CD1c-positive myeloid dendritic cell (primary cell): ENCODE measurements at regions not wholly inside any gene's neighbourhood (a gene's known extent, or its start where the extent isn't known, plus 50 kb on each side); places are given as distances from the start of the nearest gene placed in this dataset.

Experiments used
- DNase-seq: peaks from one replicate; pipeline ENCODE4 v3.0.0-alpha.2; 2016; ENCODE audit errors: extremely low spot score

DNA sequence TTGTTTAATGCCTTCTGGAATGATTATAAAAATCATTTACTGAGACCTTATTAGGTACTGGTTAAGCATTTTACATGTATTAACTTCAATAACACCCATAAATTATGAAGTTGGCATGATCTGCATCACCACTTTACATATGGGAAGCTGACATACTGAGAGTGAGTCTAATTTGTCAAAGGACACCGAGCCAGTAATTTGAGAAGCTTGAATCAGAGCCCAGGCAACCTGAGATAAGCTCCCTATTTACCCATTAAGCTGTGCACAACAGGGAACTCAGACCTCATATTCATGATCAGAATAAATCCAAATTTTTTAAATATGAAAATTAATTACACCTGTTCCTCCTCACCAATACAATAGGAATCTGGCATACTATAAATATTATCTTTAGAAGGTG lies 247.9 kb upstream of the EPHA5 start:
- DNase-seq, result no peak

DNA sequence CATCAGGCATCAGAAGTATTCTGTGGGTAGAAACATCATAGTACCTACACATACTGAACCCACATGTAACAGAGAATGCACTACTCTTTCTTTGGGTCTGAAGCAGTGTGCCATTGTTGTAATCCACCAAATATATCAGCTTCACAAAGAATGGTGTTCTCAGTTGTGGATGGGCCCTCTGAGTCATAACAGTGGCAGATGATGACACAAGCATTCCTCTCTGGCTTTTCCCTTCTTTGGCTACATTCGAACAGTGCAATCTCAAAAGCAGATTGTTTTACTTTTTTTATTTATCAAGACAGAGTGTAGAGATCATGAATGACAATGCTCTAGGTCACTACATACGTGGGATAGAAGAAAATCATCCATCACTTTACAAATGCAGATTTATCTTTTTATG lies 247.2 kb upstream of the EPHA5 start:
- no peak for DNase-seq

DNA sequence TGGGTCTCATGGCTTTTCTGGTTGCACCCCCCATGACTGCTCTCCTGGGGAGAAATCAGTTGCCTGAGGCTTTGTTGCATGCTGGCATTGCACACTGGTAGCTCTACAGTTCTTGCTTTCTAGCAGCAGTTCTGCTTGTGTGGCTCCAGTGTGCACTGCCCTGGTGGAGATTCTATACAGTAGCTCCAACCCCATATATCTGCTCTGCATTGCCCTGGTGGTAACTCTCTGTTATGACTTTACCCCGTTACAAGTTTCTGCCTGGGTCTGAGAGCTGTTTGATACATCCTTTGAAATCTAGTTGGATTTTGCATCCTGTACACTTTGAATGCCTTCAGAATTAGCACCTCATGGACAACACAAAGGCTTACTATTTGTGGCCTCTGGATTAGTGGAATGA lies 241.4 kb upstream of the EPHA5 start:
- DNase-seq, result no peak

GRCh38 chr4:65893957-65894755 lies 223.9 kb upstream of the EPHA5 start:
- DNase-seq, result no peak

DNA sequence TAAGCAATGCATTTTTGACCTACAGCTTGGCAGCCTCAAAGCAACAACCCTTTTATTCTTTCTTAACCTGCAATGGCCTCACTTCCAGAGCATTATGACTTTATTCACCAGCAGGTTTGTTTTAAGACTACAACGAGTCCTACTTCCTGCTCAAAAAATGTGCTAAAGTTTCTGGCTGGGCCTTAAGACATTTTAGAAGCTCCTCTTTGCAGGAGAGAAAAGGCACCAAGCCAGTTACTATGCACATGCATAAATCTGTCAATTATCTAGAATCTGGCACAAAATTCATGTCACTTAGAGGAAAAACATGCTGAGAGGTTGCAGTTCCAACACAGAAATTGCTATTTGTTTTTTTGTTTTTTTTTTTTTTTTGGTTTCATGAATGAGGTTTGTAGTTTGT lies 223.0 kb upstream of the EPHA5 start:
- DNase-seq, result no peak

GRCh38 chr4:65880594-65880993 lies 210.3 kb upstream of the EPHA5 start:
- no peak for DNase-seq

DNA sequence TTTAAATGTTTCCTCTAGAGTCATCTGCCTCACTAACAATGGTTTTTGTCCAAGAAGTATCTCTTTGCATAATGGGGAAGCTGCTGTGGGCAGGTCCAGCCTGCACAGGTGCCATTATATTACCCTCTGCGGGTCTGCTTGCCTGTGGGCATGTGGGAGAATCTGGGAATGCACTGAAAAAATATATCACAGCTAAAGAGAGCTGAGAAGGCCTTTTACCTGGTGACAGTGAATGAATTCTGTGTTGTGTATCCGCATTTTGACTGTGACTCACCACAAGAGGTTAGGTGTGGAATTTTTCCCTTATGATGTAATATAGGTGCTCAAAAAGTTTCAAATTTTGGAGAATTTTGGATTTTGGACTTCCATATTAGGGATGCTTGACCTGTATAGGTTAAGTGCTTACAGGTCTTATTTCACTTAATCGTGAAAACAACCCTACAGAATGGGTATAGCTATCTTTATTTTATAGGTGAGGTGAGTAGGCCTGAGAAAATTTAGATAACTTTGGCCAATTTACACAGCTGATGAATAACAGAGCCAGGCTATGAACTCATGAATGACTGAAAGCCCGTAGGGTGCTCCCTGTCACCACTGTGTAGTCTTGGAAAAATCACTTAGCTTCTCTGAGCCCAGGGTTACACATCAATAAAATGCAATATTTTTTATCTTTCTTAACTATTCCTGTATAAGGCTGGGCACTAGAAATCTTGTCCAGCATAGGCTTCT lies 198.0 kb upstream of the EPHA5 start:
- no peak for DNase-seq

GRCh38 chr4:65865489-65865888 lies 195.2 kb upstream of the EPHA5 start:
- DNase-seq, result no peak

- no peak for DNase-seq
Observed at GRCh38 chr4:65861993-65862392, 191.7 kb upstream of the EPHA5 start.

GRCh38 chr4:65845199-65845773 lies 175.0 kb upstream of the EPHA5 start:
- DNase-seq, result no peak

- no peak for DNase-seq
Observed at GRCh38 chr4:65839164-65839931, 169.1 kb upstream of the EPHA5 start.

DNA sequence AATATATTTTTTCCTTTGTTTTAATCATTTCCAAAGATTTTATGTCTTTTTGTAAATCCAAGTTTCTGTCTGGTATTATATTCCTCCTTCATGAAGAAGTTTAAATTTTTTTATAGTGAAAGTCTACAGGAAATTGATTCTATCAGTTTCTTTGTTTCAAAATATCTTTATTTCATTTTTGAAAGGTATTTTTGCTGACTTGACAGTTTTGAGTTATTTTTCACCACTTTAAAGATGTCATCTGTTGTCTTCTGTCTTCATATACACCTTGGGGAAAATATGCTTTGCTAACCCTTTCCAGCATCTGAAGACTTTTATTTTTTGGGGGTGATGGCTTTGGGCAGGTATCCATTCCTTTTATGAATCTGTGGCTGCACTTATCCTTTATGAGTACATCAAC lies 164.4 kb upstream of the EPHA5 start:
- no peak for DNase-seq

DNA sequence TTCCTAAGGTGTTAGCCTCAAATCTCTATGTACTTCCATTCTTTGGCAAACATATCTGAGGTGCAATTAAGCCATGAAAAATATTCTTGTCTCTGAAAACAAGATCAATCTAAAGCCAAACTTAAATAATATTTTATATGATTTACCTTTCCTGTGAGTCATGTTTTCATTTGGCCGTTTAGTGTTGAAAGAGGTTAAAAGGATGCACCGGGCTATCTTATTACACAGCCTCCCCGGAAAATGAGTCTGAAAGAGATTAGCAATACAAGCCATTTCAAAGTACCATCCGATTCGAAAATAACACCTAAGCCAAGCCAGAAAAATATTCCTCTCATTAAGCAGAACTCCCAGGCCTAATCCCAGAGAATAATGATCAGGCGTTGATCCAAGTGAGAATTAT lies 161.5 kb upstream of the EPHA5 start:
- no peak for DNase-seq

GRCh38 chr4:65825116-65825753 lies 154.9 kb upstream of the EPHA5 start:
- DNase-seq, result no peak

GRCh38 chr4:65819192-65819591 lies 148.9 kb upstream of the EPHA5 start:
- DNase-seq, result no peak

DNA sequence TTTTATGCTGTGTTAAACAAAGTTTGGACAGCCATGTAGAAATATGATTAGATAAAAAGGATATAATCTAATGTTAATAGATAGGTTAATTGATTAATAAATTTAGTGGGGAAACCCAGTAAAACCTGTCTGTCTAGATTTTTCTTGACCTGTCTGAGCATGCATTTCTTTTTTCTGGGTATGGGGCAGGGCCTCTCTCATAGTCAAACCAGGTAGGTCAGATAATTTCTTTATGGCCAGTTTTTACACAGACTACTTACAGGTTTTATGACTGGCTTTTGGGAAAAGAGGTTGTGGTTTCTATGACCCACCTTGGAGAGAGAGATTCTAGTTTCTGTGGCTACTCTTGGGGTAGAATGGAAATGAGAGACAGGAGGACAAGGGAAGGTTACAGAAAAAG lies 135.6 kb upstream of the EPHA5 start:
- DNase-seq, result no peak

GRCh38 chr4:65799513-65799912 lies 129.2 kb upstream of the EPHA5 start:
- DNase-seq, result no peak

DNA sequence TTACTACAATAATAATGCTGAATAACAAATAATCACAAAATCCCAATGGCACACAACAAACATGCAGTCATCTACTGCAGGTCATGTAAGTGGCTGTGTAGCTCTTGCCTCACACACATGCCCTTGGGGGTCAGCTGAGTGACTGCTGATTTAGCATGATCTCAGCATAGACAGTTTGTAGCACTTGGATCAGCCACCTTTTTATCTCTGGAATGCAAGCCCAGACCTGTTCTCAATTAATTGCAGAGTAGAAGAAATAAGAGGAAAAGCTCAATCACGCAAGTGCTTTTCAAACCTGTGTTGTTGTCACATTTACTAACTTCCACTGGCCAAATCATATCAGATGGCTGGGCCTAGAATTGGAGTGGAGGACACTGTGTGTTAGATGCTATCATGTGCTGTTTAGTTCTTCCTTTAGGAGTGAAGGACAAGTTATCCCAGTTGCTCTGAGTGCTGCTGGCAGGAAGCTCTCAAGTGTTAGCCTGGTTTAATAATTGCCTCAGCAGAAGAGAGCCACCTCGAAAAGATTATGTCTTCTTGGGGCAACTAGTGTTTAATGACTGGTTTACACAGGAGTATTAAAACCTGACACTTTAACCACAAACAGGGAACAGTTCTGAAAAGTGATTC lies 128.3 kb upstream of the EPHA5 start:
- no peak for DNase-seq

DNA sequence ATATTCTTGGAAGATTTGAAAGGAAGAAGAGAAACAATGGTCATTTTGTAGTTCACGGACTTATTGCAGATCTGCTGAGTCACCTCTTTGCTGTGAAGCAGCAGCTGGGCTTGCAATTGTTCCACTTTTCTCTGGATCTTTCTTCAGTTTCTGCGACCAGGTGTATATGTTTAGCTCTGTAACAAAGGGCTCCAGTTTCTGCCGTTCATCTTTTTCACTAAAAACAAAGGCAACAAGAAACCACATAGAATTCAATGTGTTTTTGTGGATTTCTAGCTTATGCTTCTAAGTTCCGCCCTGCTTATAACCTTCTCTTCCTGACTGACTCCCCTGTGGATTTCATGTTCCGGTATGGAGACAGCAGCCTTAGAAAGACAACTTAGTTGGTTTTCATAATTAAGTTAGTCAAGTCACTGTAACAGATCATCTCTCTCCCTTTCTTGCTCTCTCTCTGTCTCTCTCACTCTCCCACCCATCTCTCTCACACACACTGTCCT lies 121.6 kb upstream of the EPHA5 start:
- DNase-seq, result no peak

GRCh38 chr4:65791111-65791811 lies 121.0 kb upstream of the EPHA5 start:
- no peak for DNase-seq

GRCh38 chr4:65789805-65790204 lies 119.5 kb upstream of the EPHA5 start:
- no peak for DNase-seq
